ENCODE measurements at regions not wholly inside any gene's neighbourhood (a gene's known extent, or its start where the extent isn't known, plus 50 kb on each side); places are given as distances from the start of the nearest gene placed in this dataset.

DNA sequence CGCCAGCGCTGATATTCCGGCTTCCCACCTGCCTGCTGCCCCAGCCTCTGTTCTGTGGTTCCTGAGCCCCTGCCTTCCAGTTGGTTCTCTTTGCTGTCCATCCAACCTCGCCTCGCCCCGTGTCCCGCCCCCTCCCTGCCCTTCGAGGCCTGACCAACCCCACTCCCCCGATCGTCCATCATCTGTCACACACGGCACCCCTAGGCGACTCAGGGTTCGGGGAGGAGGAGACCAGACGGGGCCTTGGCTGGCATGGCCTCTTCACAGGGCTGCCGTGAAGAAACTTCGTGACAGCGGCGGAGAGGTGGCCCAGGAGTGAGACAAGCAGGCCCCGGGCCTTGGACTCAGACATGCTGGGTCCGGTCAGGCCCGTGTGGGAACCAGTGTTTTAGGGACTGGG lies 226.1 kb downstream of the QKI start:
- TF ChIP-seq CTCF (IDR thresholded peaks at IDR 0.05; ENCODE audit: low read length, missing control alignments) = no peak
- DNase-seq (ENCODE audit: low read depth) = no peak
- no peak overlapping the region for H3K4me3 ChIP-seq (replicated peaks; ENCODE audit: low read depth, low read length)

DNA sequence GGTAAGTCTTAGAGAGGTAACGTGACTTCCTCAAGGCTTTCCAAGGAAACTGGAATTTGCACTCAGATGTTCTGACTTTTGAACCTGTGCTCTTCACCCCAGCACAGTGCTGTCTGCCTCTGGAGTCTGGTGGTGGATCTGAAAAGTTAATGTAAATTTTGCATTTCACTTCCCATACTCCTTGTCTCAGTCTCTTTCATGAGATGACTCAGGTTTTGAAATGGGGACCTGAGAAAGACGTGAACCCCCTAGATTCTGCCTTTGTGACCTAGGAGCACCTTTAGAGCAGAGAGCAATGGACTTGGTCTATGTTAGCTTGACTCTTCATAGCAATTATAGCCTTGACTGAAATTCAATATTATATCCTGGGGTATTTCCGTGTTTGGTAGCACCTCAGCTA lies 223.0 kb downstream of the QKI start:
- TF ChIP-seq CTCF (IDR thresholded peaks at IDR 0.05; ENCODE audit: low read length, missing control alignments) = no peak
- H3K4me3 ChIP-seq (replicated peaks; ENCODE audit: low read depth, low read length) = no peak overlapping the region
- DNase-seq (ENCODE audit: low read depth) = no peak

DNA sequence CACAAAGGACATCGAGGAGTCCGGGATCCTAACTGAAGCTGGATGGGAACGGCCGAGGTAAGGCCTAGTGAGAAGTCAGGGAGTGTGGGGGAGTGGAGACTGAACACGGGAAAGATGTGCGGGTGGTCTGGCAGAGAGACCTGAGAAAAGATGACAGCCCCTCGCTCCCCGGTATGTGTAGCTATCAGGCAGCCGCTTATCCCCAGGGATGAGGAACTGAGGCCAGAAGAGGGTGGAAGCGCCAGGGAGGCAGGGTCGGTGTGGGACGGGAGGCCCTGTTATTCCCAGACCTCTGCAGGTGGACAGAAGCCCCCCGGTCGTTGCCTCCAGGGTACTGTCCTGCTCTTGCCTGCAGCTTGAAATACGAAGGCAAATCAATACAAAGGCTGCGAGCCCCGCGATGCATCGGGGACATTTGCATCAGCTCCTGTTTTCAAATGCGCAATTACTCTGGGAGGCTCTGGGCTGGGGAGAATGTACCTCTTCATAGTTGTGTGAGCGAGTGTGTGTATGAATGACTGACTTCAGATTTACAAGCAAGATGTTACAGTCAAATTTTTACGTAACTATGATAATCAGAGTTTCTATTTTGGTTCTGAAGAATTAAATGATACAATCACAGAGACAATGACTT lies 221.3 kb downstream of the QKI start:
- no peak overlapping the region for H3K4me3 ChIP-seq (replicated peaks; ENCODE audit: low read depth, low read length)
- DNase-seq (ENCODE audit: low read depth) = no peak
- TF ChIP-seq CTCF (IDR thresholded peaks at IDR 0.05; ENCODE audit: low read length, missing control alignments) = no peak

DNA sequence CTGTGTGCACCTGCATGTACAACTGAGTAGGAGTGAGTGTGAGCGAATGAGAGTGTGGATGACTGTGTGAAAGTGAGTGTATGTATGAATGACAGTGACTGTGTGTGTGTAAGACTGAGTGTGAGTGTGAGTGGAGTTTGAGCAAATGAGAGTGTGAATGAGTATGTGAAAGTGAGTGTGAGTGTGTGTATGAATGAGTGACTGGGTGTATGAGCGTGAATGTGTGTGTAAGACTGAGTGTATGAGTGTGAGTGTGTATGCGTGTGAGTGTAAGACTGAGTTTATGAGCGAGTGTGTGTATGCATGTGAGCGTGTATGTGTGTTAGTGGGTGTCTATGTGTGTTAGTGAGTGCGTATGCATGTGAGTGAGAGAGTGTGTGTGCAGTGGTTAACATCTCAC lies 220.8 kb downstream of the QKI start:
- DNase-seq (ENCODE audit: low read depth) = no peak
- TF ChIP-seq CTCF (IDR thresholded peaks at IDR 0.05; ENCODE audit: low read length, missing control alignments) = no peak

GRCh38 chr6:163634211-163635171 lies 220.0 kb downstream of the QKI start:
- no peak overlapping the region for H3K4me3 ChIP-seq (replicated peaks; ENCODE audit: low read depth, low read length)
- DNase-seq (ENCODE audit: low read depth) = no peak
- TF ChIP-seq CTCF (IDR thresholded peaks at IDR 0.05; ENCODE audit: low read length, missing control alignments) = no peak

More for the DNA sequence above, 220.8 kb downstream of the QKI start:
- no peak overlapping the region for H3K4me3 ChIP-seq (replicated peaks; ENCODE audit: low read depth, low read length)

DNA sequence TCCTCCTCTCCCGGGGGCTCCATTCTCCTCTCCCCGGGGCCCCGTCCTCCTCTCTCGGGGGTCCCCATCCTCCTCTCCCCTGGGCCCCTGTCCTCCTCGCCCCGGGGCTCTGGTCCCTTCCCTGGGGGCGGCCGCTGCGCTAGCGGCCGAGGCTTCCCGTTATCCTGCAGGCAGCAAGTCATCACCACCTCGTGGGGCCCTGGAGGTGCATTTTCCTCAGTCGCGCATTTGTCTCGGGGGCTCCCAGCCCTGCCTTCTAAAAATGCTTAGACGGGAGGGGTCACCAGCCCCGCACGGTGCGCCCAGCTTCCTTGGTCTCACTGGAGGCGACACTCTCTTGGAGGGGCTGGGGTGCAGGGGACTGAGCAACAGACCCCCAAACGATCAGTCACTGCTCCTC lies 216.5 kb downstream of the QKI start:
- TF ChIP-seq CTCF (IDR thresholded peaks at IDR 0.05; ENCODE audit: low read length, missing control alignments) = no peak
- DNase-seq (ENCODE audit: low read depth) = no peak
- H3K4me3 ChIP-seq (replicated peaks; ENCODE audit: low read depth, low read length) = no peak overlapping the region
